Kidney (tissue), 13 donors: ENCODE measurements at regions not wholly inside any gene's neighbourhood (a gene's known extent, or its start where the extent isn't known, plus 50 kb on each side); places are given as distances from the start of the nearest gene placed in this dataset.
"Not testable (repeated sequence)": the region's sequence is repeated elsewhere in the genome, so short reads cannot be mapped to it uniquely, and the experiment has no call there.

Source experiments
- DNase-seq, 5 donors: peaks; one replicate each; pipeline ENCODE4 v3.0.0-alpha.2; 2013 to 2020
- FAIRE-seq: peaks from 2 replicates; lab custom pipeline; 2012; peaks lifted over from hg19 to GRCh38; lab: Jason Lieb, UNC
- H3K27ac ChIP-seq, 2 donors: one replicate each; pipeline ENCODE4 v1.7.0; 2013; ENCODE audit warnings: low read depth in 2 of 2, low read length in 2 of 2, inconsistent platforms in 1 of 2
- H3K27me3 ChIP-seq: one replicate; pipeline ENCODE4 v1.7.1; 2013; ENCODE audit warnings: low read length, inconsistent platforms; ENCODE audit not compliant: control insufficient read depth, insufficient read depth
- H3K36me3 ChIP-seq, 3 donors: one replicate each; pipeline versions ENCODE4 v1.7.0 to v1.7.1; 2013; ENCODE audit warnings: low read length in 3 of 3, control low read depth in 1 of 3, inconsistent platforms in 1 of 3; ENCODE audit not compliant: insufficient read depth in 3 of 3, control insufficient read depth in 2 of 3
- H3K4me1 ChIP-seq, 3 donors: one replicate each; pipeline versions ENCODE4 v1.7.0 to v1.7.1; 2013; ENCODE audit warnings: low read length in 3 of 3, inconsistent platforms in 1 of 3, low read depth in 1 of 3; ENCODE audit not compliant: control insufficient read depth in 2 of 3, insufficient read depth in 2 of 3
- H3K4me3 ChIP-seq, 3 donors: one replicate each; pipeline versions ENCODE4 v1.7.0 to v1.8.1; 2013; ENCODE audit warnings: low read length in 3 of 3, control low read depth in 1 of 3, inconsistent platforms in 1 of 3
- H3K9ac ChIP-seq, 3 donors: one replicate each; pipeline versions ENCODE4 v1.7.0 to v1.7.1; 2013; ENCODE audit warnings: low read length in 3 of 3, control low read depth in 1 of 3, inconsistent platforms in 1 of 3
- H3K9me3 ChIP-seq, 3 donors: one replicate each; pipeline versions ENCODE4 v1.7.0 to v1.7.1; 2013; ENCODE audit warnings: low read length in 3 of 3, control low read depth in 1 of 3, inconsistent platforms in 1 of 3; ENCODE audit not compliant: control insufficient read depth in 2 of 3, insufficient read depth in 1 of 3
- intact Hi-C: fragments of 100-400 bp; cut with DNase I; formaldehyde crosslinking; loops from one replicate; pipeline ENCODE4 v1.11.1; 2022
- TF ChIP-seq, protein P1 (sequence below): IDR thresholded peaks from 3 replicates; pipeline ENCODE4 v1.5.1; 2012; ENCODE audit warnings: mild to moderate bottlenecking, moderate library complexity, borderline replicate concordance; ENCODE audit not compliant: insufficient read depth; ENCODE audit errors: extremely low read depth
- donor health status: control.
- donor health status: control.
- donor health status: control.
- donor health status: control.
- donor health status: control.
- donor health status: DM: yes; HTN: yes; CAD: no.
- donor health status: Normal renal cell carcinoma (clear cell type).

DNA sequence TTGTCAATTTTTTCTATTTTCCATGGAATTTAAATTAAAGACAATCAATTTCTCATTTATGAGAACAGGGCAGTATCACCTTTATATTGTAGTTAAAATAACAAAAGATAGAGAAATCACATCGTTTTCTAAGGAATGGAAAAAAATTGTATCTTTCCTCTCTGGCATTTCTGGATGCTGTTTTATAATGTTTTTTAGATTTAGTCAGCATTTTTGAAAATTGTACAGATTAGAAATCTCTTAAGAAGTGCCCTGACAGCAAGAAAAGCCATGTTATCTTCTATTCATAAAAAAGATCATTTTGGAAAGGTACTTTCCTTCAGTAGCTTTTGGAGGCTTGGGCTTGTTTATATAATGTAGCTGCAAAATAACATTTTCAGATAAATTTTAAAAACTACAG is 116.9 kb downstream of the PLG start:
- no peak overlapping the region for H3K27ac ChIP-seq
- FAIRE-seq: no peak
- no peak overlapping the region for H3K9ac ChIP-seq
- H3K36me3 ChIP-seq: no peaks in the 10 kb centered on the region
- no peak for DNase-seq
- no peak overlapping the region for H3K4me3 ChIP-seq
- no peaks in the 10 kb centered on the region for H3K4me1 ChIP-seq
- intact Hi-C loops: no loop called here
- no peaks in the 10 kb centered on the region for H3K9me3 ChIP-seq
- no peaks in the 10 kb centered on the region for H3K27me3 ChIP-seq
- TF ChIP-seq, protein P1, sequence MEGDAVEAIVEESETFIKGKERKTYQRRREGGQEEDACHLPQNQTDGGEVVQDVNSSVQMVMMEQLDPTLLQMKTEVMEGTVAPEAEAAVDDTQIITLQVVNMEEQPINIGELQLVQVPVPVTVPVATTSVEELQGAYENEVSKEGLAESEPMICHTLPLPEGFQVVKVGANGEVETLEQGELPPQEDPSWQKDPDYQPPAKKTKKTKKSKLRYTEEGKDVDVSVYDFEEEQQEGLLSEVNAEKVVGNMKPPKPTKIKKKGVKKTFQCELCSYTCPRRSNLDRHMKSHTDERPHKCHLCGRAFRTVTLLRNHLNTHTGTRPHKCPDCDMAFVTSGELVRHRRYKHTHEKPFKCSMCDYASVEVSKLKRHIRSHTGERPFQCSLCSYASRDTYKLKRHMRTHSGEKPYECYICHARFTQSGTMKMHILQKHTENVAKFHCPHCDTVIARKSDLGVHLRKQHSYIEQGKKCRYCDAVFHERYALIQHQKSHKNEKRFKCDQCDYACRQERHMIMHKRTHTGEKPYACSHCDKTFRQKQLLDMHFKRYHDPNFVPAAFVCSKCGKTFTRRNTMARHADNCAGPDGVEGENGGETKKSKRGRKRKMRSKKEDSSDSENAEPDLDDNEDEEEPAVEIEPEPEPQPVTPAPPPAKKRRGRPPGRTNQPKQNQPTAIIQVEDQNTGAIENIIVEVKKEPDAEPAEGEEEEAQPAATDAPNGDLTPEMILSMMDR: no peak

DNA sequence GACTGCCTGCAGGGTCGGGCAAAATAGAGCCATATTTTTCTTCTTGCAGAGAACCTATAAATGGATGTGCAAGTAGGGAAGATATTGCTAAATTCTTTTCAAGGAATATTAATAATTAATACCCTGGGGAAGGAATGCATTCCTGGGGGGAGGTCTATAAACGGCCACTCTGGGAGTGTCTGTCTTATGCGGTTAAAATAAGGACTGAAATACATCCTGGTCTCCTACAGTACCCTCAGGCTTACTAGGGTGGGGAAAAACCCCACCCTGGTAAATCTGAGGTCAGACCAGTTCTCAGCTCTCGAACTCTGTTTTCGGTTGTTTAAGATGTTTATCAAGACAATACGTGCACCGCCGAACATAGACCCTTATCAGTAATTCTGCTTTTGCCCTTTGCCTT is 118.6 kb downstream of the PLG start:
- H3K9ac ChIP-seq, H3K9me3 ChIP-seq, H3K36me3 ChIP-seq, H3K4me1 ChIP-seq, FAIRE-seq, H3K4me3 ChIP-seq, DNase-seq, intact Hi-C loops, H3K27me3 ChIP-seq, H3K27ac ChIP-seq: not testable (repeated sequence)

DNA sequence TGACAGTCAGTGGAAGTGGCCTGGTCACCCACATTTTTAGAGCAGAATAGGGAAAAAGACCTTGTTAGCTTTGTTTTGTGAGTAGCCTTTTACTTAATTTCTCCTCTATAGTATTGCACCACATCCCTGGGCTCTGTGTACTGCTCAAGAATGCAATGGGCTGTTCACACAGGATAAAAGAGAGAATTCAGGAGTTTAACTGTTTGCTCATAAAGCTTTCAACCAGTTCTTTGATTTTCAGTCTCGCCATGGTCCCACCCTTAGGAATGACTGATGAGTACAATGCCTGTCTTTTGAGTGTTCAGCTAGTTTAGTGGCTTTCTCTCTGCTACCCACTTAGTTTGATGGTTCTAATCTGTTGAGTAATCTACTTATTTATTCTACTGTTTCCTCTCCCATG is 129.7 kb downstream of the PLG start:
- Histone ChIP-seq H3K27ac (no peak overlapping the region), H3K9ac (no peak overlapping the region), H3K36me3 (no peaks in the 10 kb centered on the region), H3K27me3 (no peaks in the 10 kb centered on the region), H3K9me3 (no peaks in the 10 kb centered on the region), H3K4me1 (no peaks in the 10 kb centered on the region), H3K4me3 (no peak overlapping the region)
- TF ChIP-seq, protein P1: no peak
- peak in 2 of 5 donors; percentile 14 to 47 for DNase-seq
- intact Hi-C loops: no loop called here
- FAIRE-seq: no peak

DNA sequence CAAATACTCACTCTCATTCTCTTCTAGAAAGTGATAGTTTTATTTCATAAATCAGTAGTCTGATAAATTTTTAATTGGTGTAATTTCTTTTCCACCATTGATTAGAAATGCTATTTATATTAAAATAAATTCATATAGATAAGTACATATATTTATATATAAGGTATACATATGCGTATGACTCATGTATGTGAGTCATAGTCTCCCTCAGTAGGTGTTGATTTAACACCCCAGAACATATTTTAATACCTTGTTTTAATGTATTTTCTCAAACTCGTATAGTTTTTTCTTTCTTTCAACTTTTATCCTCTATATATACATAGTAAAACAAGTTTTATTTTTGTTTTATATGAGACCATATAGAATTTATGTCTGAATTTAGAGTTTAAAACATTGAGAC is 130.4 kb downstream of the PLG start:
- H3K9ac ChIP-seq: no peak overlapping the region
- H3K9me3 ChIP-seq: no peaks in the 10 kb centered on the region
- FAIRE-seq (no peak), DNase-seq (no peak)
- no peak overlapping the region for H3K4me3 ChIP-seq
- H3K27ac ChIP-seq: no peak overlapping the region
- no peaks in the 10 kb centered on the region for H3K36me3 ChIP-seq
- H3K27me3 ChIP-seq: no peaks in the 10 kb centered on the region
- intact Hi-C loops: no loop called here
- H3K4me1 ChIP-seq: no peaks in the 10 kb centered on the region
- TF ChIP-seq, protein P1: no peak
